ENCODE measurements at regions not wholly inside any gene's neighbourhood (a gene's known extent, or its start where the extent isn't known, plus 50 kb on each side); places are given as distances from the start of the nearest gene placed in this dataset.

DNA sequence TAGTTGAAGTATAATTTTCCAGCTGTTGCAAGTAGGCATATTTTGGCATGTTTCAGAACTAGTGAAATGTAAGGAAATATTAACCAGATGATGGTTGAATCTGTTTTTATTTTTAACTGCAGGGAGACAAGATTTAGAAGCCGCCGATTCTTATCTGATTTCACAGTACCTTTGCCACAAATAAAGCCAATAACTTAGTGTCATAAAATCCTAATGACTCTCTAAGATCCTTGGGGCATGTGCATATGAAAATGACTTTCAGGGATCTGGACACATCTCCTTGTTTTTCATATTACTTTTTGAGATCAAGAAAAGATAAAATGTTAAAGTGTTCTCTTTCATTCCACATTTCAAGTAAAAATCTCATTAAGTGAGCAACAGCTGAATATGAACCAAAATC is 125.8 kb upstream of the CNTLN start:
- TF ChIP-seq BACH2 (CRISPR knock-in tag; IDR thresholded peaks at IDR 0.05; ENCODE audit: borderline replicate concordance) (no peak), ZFP30 (CRISPR knock-in tag; IDR thresholded peaks at IDR 0.05) (no peak), CSDC2 (CRISPR knock-in tag; IDR thresholded peaks at IDR 0.05) (no peak), PPARA (CRISPR knock-in tag; IDR thresholded peaks at IDR 0.05; ENCODE audit: borderline replicate concordance) (no peak), ZFP3 (CRISPR knock-in tag; IDR thresholded peaks at IDR 0.05) (no peak), ARNTL (CRISPR knock-in tag; IDR thresholded peaks at IDR 0.05; ENCODE audit: borderline replicate concordance, low read depth) (no peak)
- TF ChIP-seq, protein P1, sequence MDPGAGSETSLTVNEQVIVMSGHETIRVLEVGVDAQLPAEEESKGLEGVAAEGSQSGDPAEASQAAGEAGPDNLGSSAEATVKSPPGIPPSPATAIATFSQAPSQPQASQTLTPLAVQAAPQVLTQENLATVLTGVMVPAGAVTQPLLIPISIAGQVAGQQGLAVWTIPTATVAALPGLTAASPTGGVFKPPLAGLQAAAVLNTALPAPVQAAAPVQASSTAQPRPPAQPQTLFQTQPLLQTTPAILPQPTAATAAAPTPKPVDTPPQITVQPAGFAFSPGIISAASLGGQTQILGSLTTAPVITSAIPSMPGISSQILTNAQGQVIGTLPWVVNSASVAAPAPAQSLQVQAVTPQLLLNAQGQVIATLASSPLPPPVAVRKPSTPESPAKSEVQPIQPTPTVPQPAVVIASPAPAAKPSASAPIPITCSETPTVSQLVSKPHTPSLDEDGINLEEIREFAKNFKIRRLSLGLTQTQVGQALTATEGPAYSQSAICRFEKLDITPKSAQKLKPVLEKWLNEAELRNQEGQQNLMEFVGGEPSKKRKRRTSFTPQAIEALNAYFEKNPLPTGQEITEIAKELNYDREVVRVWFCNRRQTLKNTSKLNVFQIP (CRISPR knock-in tag; IDR thresholded peaks at IDR 0.05; ENCODE audit: borderline replicate concordance, low read depth) = no peak
- ATAC-seq = no peak

DNA sequence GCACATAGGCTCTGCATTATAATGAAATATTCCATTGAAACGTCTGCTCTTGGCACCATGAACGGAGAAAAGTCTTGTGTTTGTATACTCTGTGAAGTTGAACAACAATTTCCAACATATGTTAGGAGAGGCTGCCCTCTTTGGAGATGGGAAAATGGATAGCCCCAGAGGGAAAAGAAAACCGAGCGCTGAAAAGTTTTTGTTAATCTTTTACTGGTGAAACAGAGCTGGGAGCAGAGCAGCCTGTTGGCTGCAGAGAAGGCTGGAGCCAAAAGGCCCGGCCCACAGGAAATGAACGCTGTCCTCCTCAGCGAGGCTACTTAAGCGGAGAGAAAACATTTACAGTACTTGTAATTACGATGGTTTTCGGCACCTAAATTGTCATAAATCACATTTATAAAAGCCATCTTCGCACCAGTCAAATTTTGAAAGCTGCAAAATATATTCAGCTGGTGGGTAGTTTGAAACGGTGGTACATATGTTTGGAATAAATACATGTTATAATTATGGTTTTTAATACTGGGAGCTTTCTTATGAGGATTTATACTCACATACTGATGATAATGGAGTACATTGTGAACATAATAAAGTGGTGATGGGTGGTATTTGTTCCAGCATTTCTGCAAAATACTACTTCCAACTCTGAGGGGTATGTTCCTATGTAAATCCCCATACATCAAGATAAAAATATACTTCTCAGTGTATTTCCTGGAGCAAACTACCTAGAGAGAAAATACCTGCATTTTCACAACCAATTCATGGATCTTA is 129.6 kb upstream of the CNTLN start:
- no peak for ATAC-seq
- no peak for TF ChIP-seq ZNF70 (CRISPR knock-in tag; IDR thresholded peaks at IDR 0.05)
- no peak for TF ChIP-seq ZNF8 (CRISPR knock-in tag; IDR thresholded peaks at IDR 0.05)

DNA sequence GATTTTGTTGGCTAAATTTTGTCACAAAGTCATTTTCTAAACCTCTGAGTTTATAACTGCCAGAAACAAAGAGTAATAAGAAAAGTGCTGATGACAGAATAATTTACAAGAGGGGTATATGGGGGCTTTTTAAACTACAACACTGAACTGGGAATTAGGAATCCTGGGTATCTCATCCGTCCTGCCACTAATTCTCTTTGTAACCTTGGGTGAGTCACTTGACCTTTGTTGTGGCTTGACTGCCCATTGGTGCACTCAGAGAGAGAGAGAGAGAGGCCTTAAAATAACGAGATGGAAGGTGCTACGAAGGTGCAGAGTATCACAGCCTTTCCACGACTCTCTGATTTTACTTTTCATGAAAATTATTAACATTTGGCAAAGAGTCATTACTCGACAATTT is 130.3 kb upstream of the CNTLN start:
- no peak for ATAC-seq
- no peak for TF ChIP-seq SNAI2 (CRISPR knock-in tag; IDR thresholded peaks at IDR 0.05)
- no peak for TF ChIP-seq TCF4 (CRISPR knock-in tag; IDR thresholded peaks at IDR 0.05; ENCODE audit: borderline replicate concordance)
- TF ChIP-seq ZNF8 (CRISPR knock-in tag; IDR thresholded peaks at IDR 0.05) = no peak
- TF ChIP-seq ZNF70 (CRISPR knock-in tag; IDR thresholded peaks at IDR 0.05) = no peak
- TF ChIP-seq, protein P2, sequence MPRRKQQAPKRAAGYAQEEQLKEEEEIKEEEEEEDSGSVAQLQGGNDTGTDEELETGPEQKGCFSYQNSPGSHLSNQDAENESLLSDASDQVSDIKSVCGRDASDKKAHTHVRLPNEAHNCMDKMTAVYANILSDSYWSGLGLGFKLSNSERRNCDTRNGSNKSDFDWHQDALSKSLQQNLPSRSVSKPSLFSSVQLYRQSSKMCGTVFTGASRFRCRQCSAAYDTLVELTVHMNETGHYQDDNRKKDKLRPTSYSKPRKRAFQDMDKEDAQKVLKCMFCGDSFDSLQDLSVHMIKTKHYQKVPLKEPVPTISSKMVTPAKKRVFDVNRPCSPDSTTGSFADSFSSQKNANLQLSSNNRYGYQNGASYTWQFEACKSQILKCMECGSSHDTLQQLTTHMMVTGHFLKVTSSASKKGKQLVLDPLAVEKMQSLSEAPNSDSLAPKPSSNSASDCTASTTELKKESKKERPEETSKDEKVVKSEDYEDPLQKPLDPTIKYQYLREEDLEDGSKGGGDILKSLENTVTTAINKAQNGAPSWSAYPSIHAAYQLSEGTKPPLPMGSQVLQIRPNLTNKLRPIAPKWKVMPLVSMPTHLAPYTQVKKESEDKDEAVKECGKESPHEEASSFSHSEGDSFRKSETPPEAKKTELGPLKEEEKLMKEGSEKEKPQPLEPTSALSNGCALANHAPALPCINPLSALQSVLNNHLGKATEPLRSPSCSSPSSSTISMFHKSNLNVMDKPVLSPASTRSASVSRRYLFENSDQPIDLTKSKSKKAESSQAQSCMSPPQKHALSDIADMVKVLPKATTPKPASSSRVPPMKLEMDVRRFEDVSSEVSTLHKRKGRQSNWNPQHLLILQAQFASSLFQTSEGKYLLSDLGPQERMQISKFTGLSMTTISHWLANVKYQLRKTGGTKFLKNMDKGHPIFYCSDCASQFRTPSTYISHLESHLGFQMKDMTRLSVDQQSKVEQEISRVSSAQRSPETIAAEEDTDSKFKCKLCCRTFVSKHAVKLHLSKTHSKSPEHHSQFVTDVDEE (CRISPR knock-in tag; IDR thresholded peaks at IDR 0.05) = no peak
- no peak for TF ChIP-seq ISL1 (CRISPR knock-in tag; IDR thresholded peaks at IDR 0.05)
- TF ChIP-seq BACH2 (CRISPR knock-in tag; IDR thresholded peaks at IDR 0.05; ENCODE audit: borderline replicate concordance) = no peak
- no peak for TF ChIP-seq PPARA (CRISPR knock-in tag; IDR thresholded peaks at IDR 0.05; ENCODE audit: borderline replicate concordance)
- no peak for TF ChIP-seq ZC3H10 (CRISPR knock-in tag; IDR thresholded peaks at IDR 0.05)
- no peak for TF ChIP-seq CSDC2 (CRISPR knock-in tag; IDR thresholded peaks at IDR 0.05)
- TF ChIP-seq GLIS3 (CRISPR knock-in tag; IDR thresholded peaks at IDR 0.05) = no peak
- TF ChIP-seq, protein P3, sequence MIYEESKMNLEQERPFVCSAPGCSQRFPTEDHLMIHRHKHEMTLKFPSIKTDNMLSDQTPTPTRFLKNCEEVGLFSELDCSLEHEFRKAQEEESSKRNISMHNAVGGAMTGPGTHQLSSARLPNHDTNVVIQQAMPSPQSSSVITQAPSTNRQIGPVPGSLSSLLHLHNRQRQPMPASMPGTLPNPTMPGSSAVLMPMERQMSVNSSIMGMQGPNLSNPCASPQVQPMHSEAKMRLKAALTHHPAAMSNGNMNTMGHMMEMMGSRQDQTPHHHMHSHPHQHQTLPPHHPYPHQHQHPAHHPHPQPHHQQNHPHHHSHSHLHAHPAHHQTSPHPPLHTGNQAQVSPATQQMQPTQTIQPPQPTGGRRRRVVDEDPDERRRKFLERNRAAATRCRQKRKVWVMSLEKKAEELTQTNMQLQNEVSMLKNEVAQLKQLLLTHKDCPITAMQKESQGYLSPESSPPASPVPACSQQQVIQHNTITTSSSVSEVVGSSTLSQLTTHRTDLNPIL (CRISPR knock-in tag; IDR thresholded peaks at IDR 0.05; ENCODE audit: low read depth) = no peak
- TF ChIP-seq, protein P4, sequence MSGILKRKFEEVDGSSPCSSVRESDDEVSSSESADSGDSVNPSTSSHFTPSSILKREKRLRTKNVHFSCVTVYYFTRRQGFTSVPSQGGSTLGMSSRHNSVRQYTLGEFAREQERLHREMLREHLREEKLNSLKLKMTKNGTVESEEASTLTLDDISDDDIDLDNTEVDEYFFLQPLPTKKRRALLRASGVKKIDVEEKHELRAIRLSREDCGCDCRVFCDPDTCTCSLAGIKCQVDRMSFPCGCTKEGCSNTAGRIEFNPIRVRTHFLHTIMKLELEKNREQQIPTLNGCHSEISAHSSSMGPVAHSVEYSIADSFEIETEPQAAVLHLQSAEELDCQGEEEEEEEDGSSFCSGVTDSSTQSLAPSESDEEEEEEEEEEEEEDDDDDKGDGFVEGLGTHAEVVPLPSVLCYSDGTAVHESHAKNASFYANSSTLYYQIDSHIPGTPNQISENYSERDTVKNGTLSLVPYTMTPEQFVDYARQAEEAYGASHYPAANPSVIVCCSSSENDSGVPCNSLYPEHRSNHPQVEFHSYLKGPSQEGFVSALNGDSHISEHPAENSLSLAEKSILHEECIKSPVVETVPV (CRISPR knock-in tag; IDR thresholded peaks at IDR 0.05) = no peak
- TF ChIP-seq ZFP30 (CRISPR knock-in tag; IDR thresholded peaks at IDR 0.05) = no peak
- TF ChIP-seq, protein P1 (CRISPR knock-in tag; IDR thresholded peaks at IDR 0.05; ENCODE audit: borderline replicate concordance, low read depth) = no peak
- TF ChIP-seq OSR1 (CRISPR knock-in tag; IDR thresholded peaks at IDR 0.05) = no peak
